Tibial nerve (tissue), 4 donors: ENCODE measurements at regions not wholly inside any gene's neighbourhood (a gene's known extent, or its start where the extent isn't known, plus 50 kb on each side); places are given as distances from the start of the nearest gene placed in this dataset.

ENCODE experiments used
- DNase-seq, 2 donors: peaks; one replicate each; pipeline ENCODE4 v3.0.0-alpha.2; 2019; ENCODE audit warnings: low spot score in 2 of 2
- H3K27ac ChIP-seq, 4 donors: fragments of 200-600 bp; sonication (generic) in 3 of 4; one replicate each; pipeline ENCODE4 v1.5.1; 2017 to 2019; ENCODE audit warnings: mild to moderate bottlenecking in 1 of 4
- H3K27me3 ChIP-seq, 2 donors: fragments of 200-600 bp; sonication (generic) in 1 of 2; one replicate each; pipeline versions ENCODE4 v1.5.1 to v1.6.0; 2017 to 2019
- H3K36me3 ChIP-seq, 3 donors: fragments of 200-600 bp; sonication (generic); one replicate each; pipeline ENCODE4 v1.5.1; 2018 to 2019
- H3K4me1 ChIP-seq, 4 donors: fragments of 200-600 bp; sonication (generic) in 3 of 4; one replicate each; pipeline ENCODE4 v1.5.1; 2017 to 2019
- H3K4me3 ChIP-seq, 4 donors: fragments of 200-600 bp; sonication (generic) in 3 of 4; one replicate each; pipeline ENCODE4 v1.5.1; 2017 to 2019; ENCODE audit warnings: mild to moderate bottlenecking in 1 of 4, moderate library complexity in 1 of 4
- H3K9me3 ChIP-seq, 4 donors: fragments of 200-600 bp; sonication (generic) in 3 of 4; one replicate each; pipeline ENCODE4 v1.5.1; 2017 to 2019
- CTCF ChIP-seq, 5 experiments: fragments of 200-600 bp in 3 of 5; fragments of 450-650 bp in 2 of 5; sonication (generic) in 3 of 5; IDR thresholded peaks; one replicate each; pipeline ENCODE4 v1.5.1; 2016 to 2019; ENCODE audit warnings: antibody characterized with exemption in 5 of 5, mild to moderate bottlenecking in 3 of 5, moderate library complexity in 2 of 5
- EP300 ChIP-seq, 2 donors: sonication (generic); formaldehyde crosslinking; IDR thresholded peaks; one replicate each; pipeline ENCODE4 v1.6.1; 2017; ENCODE audit warnings: antibody characterized with exemption in 2 of 2, mild to moderate bottlenecking in 1 of 2
- POLR2A ChIP-seq, 2 donors: fragments of 450-650 bp; IDR thresholded peaks; one replicate each; pipeline ENCODE4 v1.6.1; 2017; ENCODE audit warnings: antibody characterized with exemption in 2 of 2, mild to moderate bottlenecking in 2 of 2, moderate library complexity in 2 of 2
- WGBS, 2 donors: methylation state at CpG; one replicate each; pipeline ENCODE4 v1.1.5; 2018; 5-methylcytosine and 5-hydroxymethylcytosine counted together

GRCh38 chr1:239308701-239309333 lies 77.6 kb upstream of the CHRM3 start:
- WGBS, 2 donors = 35 to 36% methylated on average over 6 of the region's 6 CpGs
- TF ChIP-seq EP300 (IDR thresholded peaks at IDR 0.05) = no peak
- TF ChIP-seq CTCF (IDR thresholded peaks at IDR 0.05) = peak in 3 of 5 experiments; percentile 8 to 35 (median 33)
- H3K4me3 ChIP-seq = no peak overlapping the region
- no peaks in the 10 kb centered on the region for H3K27me3 ChIP-seq
- no peak overlapping the region for H3K27ac ChIP-seq
- H3K36me3 ChIP-seq = no peaks in the 10 kb centered on the region
- no peak for DNase-seq
- no peaks in the 10 kb centered on the region for H3K9me3 ChIP-seq
- H3K4me1 ChIP-seq = no peaks in the 10 kb centered on the region

GRCh38 chr1:239307886-239308285 lies 78.5 kb upstream of the CHRM3 start:
- Histone ChIP-seq H3K4me3 (no peak overlapping the region), H3K27me3 (no peaks in the 10 kb centered on the region), H3K36me3 (no peaks in the 10 kb centered on the region), H3K9me3 (no peaks in the 10 kb centered on the region), H3K4me1 (no peaks in the 10 kb centered on the region), H3K27ac (no peak overlapping the region)
- TF ChIP-seq CTCF (IDR thresholded peaks at IDR 0.05) = no peak
- TF ChIP-seq POLR2A (IDR thresholded peaks at IDR 0.05) = no peak
- TF ChIP-seq EP300 (IDR thresholded peaks at IDR 0.05) = no peak
- no peak for DNase-seq
- 41 to 61% methylated on average over 2 of the region's 2 CpGs for WGBS, 2 donors

- Histone ChIP-seq H3K4me3 (no peak overlapping the region), H3K36me3 (no peaks in the 10 kb centered on the region), H3K27ac (no peak overlapping the region), H3K27me3 (no peaks in the 10 kb centered on the region), H3K9me3 (no peaks in the 10 kb centered on the region), H3K4me1 (no peaks in the 10 kb centered on the region)
- TF ChIP-seq CTCF (IDR thresholded peaks at IDR 0.05) (no peak), POLR2A (IDR thresholded peaks at IDR 0.05) (no peak), EP300 (IDR thresholded peaks at IDR 0.05) (no peak)
- 92 to 93% methylated on average over 5 of the region's 5 CpGs for WGBS, 2 donors
- DNase-seq = no peak
Observed at GRCh38 chr1:239306426-239306825, 79.9 kb upstream of the CHRM3 start.

- Histone ChIP-seq H3K27ac (no peak overlapping the region), H3K36me3 (no peaks in the 10 kb centered on the region), H3K4me3 (no peak overlapping the region), H3K4me1 (no peaks in the 10 kb centered on the region), H3K9me3 (no peaks in the 10 kb centered on the region), H3K27me3 (no peaks in the 10 kb centered on the region)
- TF ChIP-seq EP300 (IDR thresholded peaks at IDR 0.05) = no peak
- no peak for TF ChIP-seq CTCF (IDR thresholded peaks at IDR 0.05)
- TF ChIP-seq POLR2A (IDR thresholded peaks at IDR 0.05) = no peak
- 91 to 95% methylated on average over 9 of the region's 9 CpGs for WGBS, 2 donors
- DNase-seq = no peak
Observed at GRCh38 chr1:239303289-239303688, 83.1 kb upstream of the CHRM3 start.

GRCh38 chr1:239302696-239303095 lies 83.7 kb upstream of the CHRM3 start:
- Histone ChIP-seq H3K27me3 (no peaks in the 10 kb centered on the region), H3K9me3 (no peaks in the 10 kb centered on the region), H3K27ac (no peak overlapping the region), H3K36me3 (no peaks in the 10 kb centered on the region), H3K4me3 (no peak overlapping the region), H3K4me1 (no peaks in the 10 kb centered on the region)
- WGBS, 2 donors = 73 to 76% methylated on average over 3 of the region's 3 CpGs
- DNase-seq = no peak
- TF ChIP-seq POLR2A (IDR thresholded peaks at IDR 0.05) (no peak), EP300 (IDR thresholded peaks at IDR 0.05) (no peak), CTCF (IDR thresholded peaks at IDR 0.05) (no peak)
